GM23248 (cell line): ENCODE measurements at regions not wholly inside any gene's neighbourhood (a gene's known extent, or its start where the extent isn't known, plus 50 kb on each side); places are given as distances from the start of the nearest gene placed in this dataset.

Experiments used
- EZH2 ChIP-seq: fragments of 200-600 bp; sonication (generic); IDR thresholded peaks from 2 replicates; pipeline ENCODE4 v1.6.1; 2018; ENCODE audit warnings: antibody characterized with exemption, mild to moderate bottlenecking; ENCODE audit not compliant: insufficient read depth, poor library complexity, severe bottlenecking
- EZH2phosphoT487 ChIP-seq: fragments of 200-600 bp; sonication (generic); IDR thresholded peaks from 2 replicates; pipeline ENCODE4 v1.6.1; 2018; ENCODE audit warnings: antibody characterized with exemption, moderate library complexity, mild to moderate bottlenecking, low read depth; ENCODE audit not compliant: insufficient read depth

- no peak for TF ChIP-seq EZH2
- TF ChIP-seq EZH2phosphoT487 = no peak
Observed at GRCh38 chr11:22041039-22041438, 151.8 kb upstream of the ANO5 start.
